SK-N-SH treated with all-trans-retinoic acid at 6 μM for 48 hours (cell line): ENCODE measurements at regions not wholly inside any gene's neighbourhood (a gene's known extent, or its start where the extent isn't known, plus 50 kb on each side); places are given as distances from the start of the nearest gene placed in this dataset.

ENCODE experiments used
- ATAC-seq: fragments of 200-7000 bp; cut with Tn5 transposase; 3 replicates; pipeline ENCODE4 v1.9.1; 2020; ENCODE audit warnings: mild to moderate bottlenecking, moderate library complexity
- BACH2 ChIP-seq: fragments of 250-450 bp; sonication (Bioruptor Pico); IDR thresholded peaks from 2 replicates; pipeline ENCODE4 v1.9.0; 2021; ENCODE audit warnings: mild to moderate bottlenecking, borderline replicate concordance
- CSDC2 ChIP-seq: fragments of 250-450 bp; sonication (Bioruptor Pico); IDR thresholded peaks from 2 replicates; pipeline ENCODE4 v1.5.0; 2020; ENCODE audit warnings: mild to moderate bottlenecking, moderate library complexity
- ESRRG ChIP-seq: fragments of 250-450 bp; sonication (Bioruptor Pico); IDR thresholded peaks from 2 replicates; pipeline ENCODE4 v1.6.1; 2021; ENCODE audit warnings: mild to moderate bottlenecking
- ISL1 ChIP-seq: fragments of 250-450 bp; sonication (Bioruptor Pico); IDR thresholded peaks from 2 replicates; pipeline ENCODE4 v2.1.2; 2022; ENCODE audit warnings: mild to moderate bottlenecking, moderate library complexity
- OSR1 ChIP-seq: fragments of 250-450 bp; sonication (Bioruptor Pico); IDR thresholded peaks from 2 replicates; pipeline ENCODE4 v1.8.0; 2022; ENCODE audit warnings: moderate library complexity, mild to moderate bottlenecking, inconsistent platforms
- PPARA ChIP-seq: fragments of 250-450 bp; sonication (Bioruptor Pico); IDR thresholded peaks from 2 replicates; pipeline ENCODE4 v1.5.0; 2020; ENCODE audit warnings: mild to moderate bottlenecking, borderline replicate concordance
- SNAI2 ChIP-seq: fragments of 250-450 bp; sonication (Bioruptor Pico); IDR thresholded peaks from 2 replicates; pipeline ENCODE4 v1.5.0; 2020; ENCODE audit warnings: mild to moderate bottlenecking, moderate library complexity
- TOX ChIP-seq: fragments of 250-450 bp; sonication (Bioruptor Pico); IDR thresholded peaks from 2 replicates; pipeline ENCODE4 v1.8.0; 2021; ENCODE audit warnings: mild to moderate bottlenecking, moderate library complexity, borderline replicate concordance
- ZC3H10 ChIP-seq: fragments of 250-450 bp; sonication (Bioruptor Pico); IDR thresholded peaks from 2 replicates; pipeline ENCODE4 v1.5.1; 2021; ENCODE audit warnings: mild to moderate bottlenecking, moderate library complexity
- ZFP3 ChIP-seq: fragments of 250-450 bp; sonication (Bioruptor Pico); IDR thresholded peaks from 2 replicates; pipeline ENCODE4 v1.5.0; 2020; ENCODE audit warnings: mild to moderate bottlenecking, moderate library complexity
- ZFP30 ChIP-seq: fragments of 450-650 bp; formaldehyde crosslinking; IDR thresholded peaks from 2 replicates; pipeline ENCODE4 v1.5.0; 2022; ENCODE audit warnings: mild to moderate bottlenecking, moderate library complexity
- ZNF565 ChIP-seq: fragments of 450-650 bp; formaldehyde crosslinking; conservative IDR thresholded peaks from 2 replicates; pipeline ENCODE4 v1.5.0; 2020; ENCODE audit warnings: low read depth, mild to moderate bottlenecking, moderate library complexity
- ZNF8 ChIP-seq: fragments of 450-650 bp; formaldehyde crosslinking; IDR thresholded peaks from 2 replicates; pipeline ENCODE4 v1.5.0; 2020; ENCODE audit warnings: mild to moderate bottlenecking, moderate library complexity
- TF ChIP-seq, protein P1 (sequence below): fragments of 250-450 bp; sonication (Bioruptor Pico); IDR thresholded peaks from 2 replicates; pipeline ENCODE4 v1.8.0; 2021; ENCODE audit warnings: low read depth, mild to moderate bottlenecking, moderate library complexity, borderline replicate concordance
- TF ChIP-seq, protein P2 (sequence below): fragments of 250-450 bp; sonication (Bioruptor Pico); IDR thresholded peaks from 2 replicates; pipeline ENCODE4 v1.8.0; 2020; ENCODE audit warnings: mild to moderate bottlenecking, moderate library complexity, borderline replicate concordance
- TF ChIP-seq, protein P3 (sequence below): fragments of 250-450 bp; sonication (Bioruptor Pico); IDR thresholded peaks from 2 replicates; pipeline ENCODE4 v1.5.1; 2020; ENCODE audit warnings: low read depth, mild to moderate bottlenecking, moderate library complexity
- TF ChIP-seq, protein P4 (sequence below): fragments of 250-450 bp; sonication (Bioruptor Pico); IDR thresholded peaks from 2 replicates; pipeline ENCODE4 v1.5.0; 2020; ENCODE audit warnings: mild to moderate bottlenecking, moderate library complexity

DNA sequence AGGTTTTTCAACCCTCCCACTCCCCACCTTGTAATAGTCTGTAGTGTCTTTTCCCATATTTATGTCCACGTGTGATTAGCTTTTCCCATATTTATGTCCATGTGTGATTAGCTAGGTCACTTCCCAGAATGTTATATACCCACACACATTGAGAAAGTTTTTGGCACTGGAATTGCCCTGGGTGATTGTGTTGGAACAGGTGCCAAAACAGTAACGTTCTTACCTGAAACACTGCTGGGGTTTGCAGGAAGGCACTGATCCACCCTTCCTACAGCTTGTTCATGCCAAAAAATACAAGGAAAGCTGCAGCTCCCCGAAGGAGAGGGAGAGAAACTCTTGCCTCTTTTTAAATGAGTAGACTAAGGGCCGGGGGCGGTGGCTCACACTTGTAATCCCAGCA is 68.0 kb upstream of the CXADR start:
- ATAC-seq, result no peak
- TF ChIP-seq ESRRG (CRISPR knock-in tag) (no peak), SNAI2 (no peak), ZC3H10 (CRISPR knock-in tag) (no peak), ZFP3 (CRISPR knock-in tag) (no peak), PPARA (CRISPR knock-in tag) (no peak), CSDC2 (CRISPR knock-in tag) (no peak), OSR1 (CRISPR knock-in tag) (no peak), ZNF565 (CRISPR knock-in tag) (no peak)
- TF ChIP-seq, protein P1, sequence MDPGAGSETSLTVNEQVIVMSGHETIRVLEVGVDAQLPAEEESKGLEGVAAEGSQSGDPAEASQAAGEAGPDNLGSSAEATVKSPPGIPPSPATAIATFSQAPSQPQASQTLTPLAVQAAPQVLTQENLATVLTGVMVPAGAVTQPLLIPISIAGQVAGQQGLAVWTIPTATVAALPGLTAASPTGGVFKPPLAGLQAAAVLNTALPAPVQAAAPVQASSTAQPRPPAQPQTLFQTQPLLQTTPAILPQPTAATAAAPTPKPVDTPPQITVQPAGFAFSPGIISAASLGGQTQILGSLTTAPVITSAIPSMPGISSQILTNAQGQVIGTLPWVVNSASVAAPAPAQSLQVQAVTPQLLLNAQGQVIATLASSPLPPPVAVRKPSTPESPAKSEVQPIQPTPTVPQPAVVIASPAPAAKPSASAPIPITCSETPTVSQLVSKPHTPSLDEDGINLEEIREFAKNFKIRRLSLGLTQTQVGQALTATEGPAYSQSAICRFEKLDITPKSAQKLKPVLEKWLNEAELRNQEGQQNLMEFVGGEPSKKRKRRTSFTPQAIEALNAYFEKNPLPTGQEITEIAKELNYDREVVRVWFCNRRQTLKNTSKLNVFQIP (CRISPR knock-in tag), result no peak
- TF ChIP-seq, all 23 proteins: peak for 0

DNA sequence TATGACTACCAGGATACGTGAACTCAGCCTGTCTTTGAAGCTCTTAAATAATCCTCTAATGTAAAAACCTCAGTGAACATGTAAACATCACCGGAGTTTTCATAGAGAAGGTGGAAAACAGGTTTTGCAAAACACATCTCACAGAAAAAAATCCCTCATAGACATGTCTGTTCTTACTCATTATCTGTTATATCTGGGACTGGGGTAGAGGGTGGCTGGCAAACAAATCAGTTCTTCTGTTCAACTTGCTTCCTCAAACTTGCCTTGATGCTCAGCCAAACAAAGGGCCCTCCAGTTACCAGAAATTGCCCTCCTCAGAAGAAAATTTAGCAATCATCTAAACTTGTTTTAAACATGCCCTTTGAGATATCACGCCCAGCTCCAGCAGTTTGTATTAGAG is 66.1 kb upstream of the CXADR start:
- ATAC-seq, result no peak
- TF ChIP-seq ZC3H10 (CRISPR knock-in tag) (no peak), OSR1 (CRISPR knock-in tag) (no peak), CSDC2 (CRISPR knock-in tag) (no peak), ZNF8 (CRISPR knock-in tag) (no peak), ZNF565 (CRISPR knock-in tag) (no peak)
- TF ChIP-seq, protein P1 (CRISPR knock-in tag), result no peak
- TF ChIP-seq, protein P2, sequence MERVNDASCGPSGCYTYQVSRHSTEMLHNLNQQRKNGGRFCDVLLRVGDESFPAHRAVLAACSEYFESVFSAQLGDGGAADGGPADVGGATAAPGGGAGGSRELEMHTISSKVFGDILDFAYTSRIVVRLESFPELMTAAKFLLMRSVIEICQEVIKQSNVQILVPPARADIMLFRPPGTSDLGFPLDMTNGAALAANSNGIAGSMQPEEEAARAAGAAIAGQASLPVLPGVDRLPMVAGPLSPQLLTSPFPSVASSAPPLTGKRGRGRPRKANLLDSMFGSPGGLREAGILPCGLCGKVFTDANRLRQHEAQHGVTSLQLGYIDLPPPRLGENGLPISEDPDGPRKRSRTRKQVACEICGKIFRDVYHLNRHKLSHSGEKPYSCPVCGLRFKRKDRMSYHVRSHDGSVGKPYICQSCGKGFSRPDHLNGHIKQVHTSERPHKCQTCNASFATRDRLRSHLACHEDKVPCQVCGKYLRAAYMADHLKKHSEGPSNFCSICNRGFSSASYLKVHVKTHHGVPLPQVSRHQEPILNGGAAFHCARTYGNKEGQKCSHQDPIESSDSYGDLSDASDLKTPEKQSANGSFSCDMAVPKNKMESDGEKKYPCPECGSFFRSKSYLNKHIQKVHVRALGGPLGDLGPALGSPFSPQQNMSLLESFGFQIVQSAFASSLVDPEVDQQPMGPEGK (CRISPR knock-in tag), result no peak
- TF ChIP-seq, protein P3, sequence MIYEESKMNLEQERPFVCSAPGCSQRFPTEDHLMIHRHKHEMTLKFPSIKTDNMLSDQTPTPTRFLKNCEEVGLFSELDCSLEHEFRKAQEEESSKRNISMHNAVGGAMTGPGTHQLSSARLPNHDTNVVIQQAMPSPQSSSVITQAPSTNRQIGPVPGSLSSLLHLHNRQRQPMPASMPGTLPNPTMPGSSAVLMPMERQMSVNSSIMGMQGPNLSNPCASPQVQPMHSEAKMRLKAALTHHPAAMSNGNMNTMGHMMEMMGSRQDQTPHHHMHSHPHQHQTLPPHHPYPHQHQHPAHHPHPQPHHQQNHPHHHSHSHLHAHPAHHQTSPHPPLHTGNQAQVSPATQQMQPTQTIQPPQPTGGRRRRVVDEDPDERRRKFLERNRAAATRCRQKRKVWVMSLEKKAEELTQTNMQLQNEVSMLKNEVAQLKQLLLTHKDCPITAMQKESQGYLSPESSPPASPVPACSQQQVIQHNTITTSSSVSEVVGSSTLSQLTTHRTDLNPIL, result no peak
- TF ChIP-seq, protein P4, sequence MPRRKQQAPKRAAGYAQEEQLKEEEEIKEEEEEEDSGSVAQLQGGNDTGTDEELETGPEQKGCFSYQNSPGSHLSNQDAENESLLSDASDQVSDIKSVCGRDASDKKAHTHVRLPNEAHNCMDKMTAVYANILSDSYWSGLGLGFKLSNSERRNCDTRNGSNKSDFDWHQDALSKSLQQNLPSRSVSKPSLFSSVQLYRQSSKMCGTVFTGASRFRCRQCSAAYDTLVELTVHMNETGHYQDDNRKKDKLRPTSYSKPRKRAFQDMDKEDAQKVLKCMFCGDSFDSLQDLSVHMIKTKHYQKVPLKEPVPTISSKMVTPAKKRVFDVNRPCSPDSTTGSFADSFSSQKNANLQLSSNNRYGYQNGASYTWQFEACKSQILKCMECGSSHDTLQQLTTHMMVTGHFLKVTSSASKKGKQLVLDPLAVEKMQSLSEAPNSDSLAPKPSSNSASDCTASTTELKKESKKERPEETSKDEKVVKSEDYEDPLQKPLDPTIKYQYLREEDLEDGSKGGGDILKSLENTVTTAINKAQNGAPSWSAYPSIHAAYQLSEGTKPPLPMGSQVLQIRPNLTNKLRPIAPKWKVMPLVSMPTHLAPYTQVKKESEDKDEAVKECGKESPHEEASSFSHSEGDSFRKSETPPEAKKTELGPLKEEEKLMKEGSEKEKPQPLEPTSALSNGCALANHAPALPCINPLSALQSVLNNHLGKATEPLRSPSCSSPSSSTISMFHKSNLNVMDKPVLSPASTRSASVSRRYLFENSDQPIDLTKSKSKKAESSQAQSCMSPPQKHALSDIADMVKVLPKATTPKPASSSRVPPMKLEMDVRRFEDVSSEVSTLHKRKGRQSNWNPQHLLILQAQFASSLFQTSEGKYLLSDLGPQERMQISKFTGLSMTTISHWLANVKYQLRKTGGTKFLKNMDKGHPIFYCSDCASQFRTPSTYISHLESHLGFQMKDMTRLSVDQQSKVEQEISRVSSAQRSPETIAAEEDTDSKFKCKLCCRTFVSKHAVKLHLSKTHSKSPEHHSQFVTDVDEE (CRISPR knock-in tag), result no peak

DNA sequence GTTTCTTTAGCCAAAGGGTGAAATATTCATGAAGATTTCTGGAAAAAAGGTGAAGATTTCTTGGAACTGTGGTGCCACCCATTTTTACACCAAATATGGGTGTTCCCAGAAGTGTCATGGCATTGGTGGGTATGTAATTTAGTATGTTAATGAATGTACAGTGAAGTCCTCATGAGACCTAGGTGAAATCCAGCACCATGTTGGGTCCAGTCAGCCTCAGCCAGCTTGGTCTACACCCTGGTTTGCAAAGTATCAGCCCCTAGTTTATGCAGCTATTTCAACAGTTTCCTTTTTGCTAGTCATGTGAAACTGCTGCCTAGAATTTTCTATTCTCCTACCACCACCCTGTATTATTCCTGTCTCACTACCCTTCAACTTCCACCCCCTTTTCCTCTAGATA is 63.1 kb upstream of the CXADR start:
- no peak for ATAC-seq
- TF ChIP-seq, protein P4 (CRISPR knock-in tag), result no peak
- TF ChIP-seq, all 23 proteins: peak for 0

DNA sequence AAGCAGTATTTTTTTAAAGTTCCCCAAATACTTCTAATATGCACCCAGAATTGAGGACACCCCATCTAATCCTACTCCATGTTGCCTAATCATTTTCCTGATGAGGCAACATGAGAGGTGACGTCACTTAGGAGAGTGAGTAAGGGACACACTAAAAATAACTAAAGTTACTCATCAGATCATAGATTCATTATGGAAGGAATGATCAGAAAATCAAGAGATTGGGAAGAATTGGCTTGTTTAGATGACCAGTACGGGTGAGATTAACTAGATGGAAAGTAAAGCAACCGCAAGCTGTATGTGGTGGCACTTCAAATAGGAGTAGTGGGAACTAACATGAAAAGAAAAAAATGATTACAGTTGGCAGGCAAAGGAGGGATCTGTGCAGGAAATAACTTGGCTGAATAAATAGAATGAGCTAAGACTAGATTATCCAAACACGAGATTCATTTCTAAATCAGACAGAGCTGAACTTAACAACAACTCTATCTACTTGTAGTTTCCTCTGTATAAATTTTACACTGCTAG is 61.4 kb upstream of the CXADR start:
- ATAC-seq, result no peak
- TF ChIP-seq ZNF8 (CRISPR knock-in tag) (no peak), SNAI2 (no peak), ZFP30 (CRISPR knock-in tag) (no peak), ZC3H10 (CRISPR knock-in tag) (no peak), BACH2 (no peak), TOX (CRISPR knock-in tag) (no peak), ZNF565 (CRISPR knock-in tag) (no peak), ISL1 (no peak), PPARA (CRISPR knock-in tag) (no peak)
- TF ChIP-seq, protein P3, result no peak
- TF ChIP-seq, protein P1 (CRISPR knock-in tag), result no peak
